ENCODE measurements at regions not wholly inside any gene's neighbourhood (a gene's known extent, or its start where the extent isn't known, plus 50 kb on each side); places are given as distances from the start of the nearest gene placed in this dataset.

DNA sequence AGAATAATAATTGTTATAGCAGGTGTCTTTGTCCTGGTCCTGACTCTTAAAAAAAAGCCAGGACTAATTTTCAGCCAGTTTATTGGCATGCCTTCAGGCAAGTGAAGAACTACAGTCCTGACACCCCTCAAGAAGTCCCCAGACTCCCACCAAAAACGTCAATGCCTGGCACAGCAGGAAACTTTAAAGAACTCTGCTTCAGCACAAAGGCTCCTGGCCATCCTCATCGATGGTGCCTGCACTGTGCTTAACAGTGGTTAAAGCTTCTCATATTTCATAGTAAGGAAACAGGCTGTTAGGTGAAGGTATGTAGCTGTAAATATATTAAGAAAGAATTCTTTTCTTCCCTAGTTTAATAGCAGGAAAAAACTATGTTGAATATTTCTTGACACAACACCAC, 280.1 kb upstream of the PUM3 start:
- no peak for TF ChIP-seq POLR2A (IDR thresholded peaks at IDR 0.05)
- TF ChIP-seq CTCF (IDR thresholded peaks at IDR 0.05) = no peak
- no peak for TF ChIP-seq POLR2AphosphoS5 (IDR thresholded peaks at IDR 0.05)
